Glutamatergic neuron (in vitro differentiated cells): ENCODE measurements at regions not wholly inside any gene's neighbourhood (a gene's known extent, or its start where the extent isn't known, plus 50 kb on each side); places are given as distances from the start of the nearest gene placed in this dataset.
A peak's percentile ranks its signal among the peaks of the same experiment; 100 is the strongest.

ENCODE experiments used
- DNase-seq: peaks from one replicate; pipeline ENCODE4 v3.0.0; 2022
- H3K27ac Mint-ChIP-seq: one replicate; pipeline ENCODE4 v1.8.0; 2020; ENCODE audit warnings: mild to moderate bottlenecking, mixed read lengths, inconsistent platforms; ENCODE audit not compliant: unreplicated experiment
- H3K27me3 Mint-ChIP-seq: one replicate; pipeline ENCODE4 v1.8.0; 2020; ENCODE audit warnings: mild to moderate bottlenecking, moderate library complexity, mixed read lengths, inconsistent platforms; ENCODE audit not compliant: unreplicated experiment
- H3K36me3 Mint-ChIP-seq: one replicate; pipeline ENCODE4 v1.8.0; 2020; ENCODE audit warnings: mild to moderate bottlenecking, mixed read lengths, inconsistent platforms; ENCODE audit not compliant: unreplicated experiment
- H3K4me1 Mint-ChIP-seq: one replicate; pipeline ENCODE4 v1.8.0; 2020; ENCODE audit warnings: mild to moderate bottlenecking, low read depth, mixed read lengths, inconsistent platforms; ENCODE audit not compliant: unreplicated experiment
- H3K4me3 Mint-ChIP-seq: one replicate; pipeline ENCODE4 v1.8.0; 2020; ENCODE audit warnings: mild to moderate bottlenecking, mixed read lengths, inconsistent platforms; ENCODE audit not compliant: unreplicated experiment
- H3K9me3 Mint-ChIP-seq: one replicate; pipeline ENCODE4 v1.8.0; 2020; ENCODE audit warnings: mild to moderate bottlenecking, moderate library complexity, mixed read lengths, inconsistent platforms; ENCODE audit not compliant: unreplicated experiment
- TF ChIP-seq, protein P1 (sequence below): fragments of 200-600 bp; sonication (generic); IDR thresholded peaks from one replicate; pipeline ENCODE4 v1.5.0; 2021; ENCODE audit not compliant: partially characterized antibody, unreplicated experiment

DNA sequence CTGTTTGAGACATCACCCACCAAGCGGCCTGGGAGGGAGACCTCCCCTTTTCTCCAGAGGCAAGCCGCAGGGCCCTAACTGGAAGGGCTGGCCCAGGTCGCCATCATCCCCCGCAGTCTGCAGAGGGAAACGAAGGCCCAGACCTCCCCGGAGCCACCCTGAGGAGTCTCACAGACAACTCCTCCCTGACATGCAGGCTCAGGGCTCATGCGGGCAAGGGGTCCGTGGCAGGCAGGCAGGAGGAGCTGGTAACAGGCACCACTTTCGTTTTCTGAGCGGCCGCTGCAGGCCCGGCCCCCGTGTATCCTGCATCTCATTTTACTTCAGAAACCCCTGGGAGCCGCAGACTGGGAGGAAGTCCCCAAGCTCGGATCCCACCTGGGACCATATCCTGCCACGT, 192.0 kb upstream of the PPP1R26 start:
- DNase-seq, result peak; percentile 15
- H3K27ac Mint-ChIP-seq, result no peak overlapping the region
- H3K36me3 Mint-ChIP-seq, result no peaks in the 10 kb centered on the region
- peaks cover 8% of the 10 kb centered on the region for H3K9me3 Mint-ChIP-seq
- TF ChIP-seq, protein P1, sequence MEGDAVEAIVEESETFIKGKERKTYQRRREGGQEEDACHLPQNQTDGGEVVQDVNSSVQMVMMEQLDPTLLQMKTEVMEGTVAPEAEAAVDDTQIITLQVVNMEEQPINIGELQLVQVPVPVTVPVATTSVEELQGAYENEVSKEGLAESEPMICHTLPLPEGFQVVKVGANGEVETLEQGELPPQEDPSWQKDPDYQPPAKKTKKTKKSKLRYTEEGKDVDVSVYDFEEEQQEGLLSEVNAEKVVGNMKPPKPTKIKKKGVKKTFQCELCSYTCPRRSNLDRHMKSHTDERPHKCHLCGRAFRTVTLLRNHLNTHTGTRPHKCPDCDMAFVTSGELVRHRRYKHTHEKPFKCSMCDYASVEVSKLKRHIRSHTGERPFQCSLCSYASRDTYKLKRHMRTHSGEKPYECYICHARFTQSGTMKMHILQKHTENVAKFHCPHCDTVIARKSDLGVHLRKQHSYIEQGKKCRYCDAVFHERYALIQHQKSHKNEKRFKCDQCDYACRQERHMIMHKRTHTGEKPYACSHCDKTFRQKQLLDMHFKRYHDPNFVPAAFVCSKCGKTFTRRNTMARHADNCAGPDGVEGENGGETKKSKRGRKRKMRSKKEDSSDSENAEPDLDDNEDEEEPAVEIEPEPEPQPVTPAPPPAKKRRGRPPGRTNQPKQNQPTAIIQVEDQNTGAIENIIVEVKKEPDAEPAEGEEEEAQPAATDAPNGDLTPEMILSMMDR, result no peak
- H3K4me1 Mint-ChIP-seq, result peaks cover 31% of the 10 kb centered on the region
- H3K27me3 Mint-ChIP-seq, result peaks cover 10% of the 10 kb centered on the region
- peak overlapping the region; percentile 4 for H3K4me3 Mint-ChIP-seq

DNA sequence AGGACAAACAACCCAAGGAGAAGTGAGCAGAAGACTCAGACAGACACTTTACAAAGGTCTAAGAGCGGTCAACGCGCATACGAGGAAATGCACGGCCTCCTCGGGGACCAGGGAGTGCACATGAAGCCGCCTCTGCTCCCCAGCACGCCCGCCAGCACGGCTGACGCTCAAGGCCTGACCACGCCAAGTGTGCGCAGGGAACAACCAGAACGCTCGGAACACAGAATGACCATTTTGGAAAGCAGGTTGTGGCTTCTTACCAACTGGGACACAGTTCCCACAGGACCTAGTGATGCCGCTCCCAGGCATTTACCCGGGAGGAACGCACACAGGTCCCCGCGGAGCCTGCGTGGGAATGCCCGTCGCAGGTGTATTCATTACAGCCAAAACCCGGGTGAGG, 191.5 kb upstream of the PPP1R26 start:
- peak; percentile 9 for DNase-seq
- H3K9me3 Mint-ChIP-seq, result peaks cover 8% of the 10 kb centered on the region
- no peak overlapping the region for H3K27ac Mint-ChIP-seq
- TF ChIP-seq, protein P1, result no peak
- H3K4me3 Mint-ChIP-seq, result no peak overlapping the region
- H3K4me1 Mint-ChIP-seq, result peaks cover 31% of the 10 kb centered on the region
- no peaks in the 10 kb centered on the region for H3K36me3 Mint-ChIP-seq
- H3K27me3 Mint-ChIP-seq, result peaks cover 10% of the 10 kb centered on the region

DNA sequence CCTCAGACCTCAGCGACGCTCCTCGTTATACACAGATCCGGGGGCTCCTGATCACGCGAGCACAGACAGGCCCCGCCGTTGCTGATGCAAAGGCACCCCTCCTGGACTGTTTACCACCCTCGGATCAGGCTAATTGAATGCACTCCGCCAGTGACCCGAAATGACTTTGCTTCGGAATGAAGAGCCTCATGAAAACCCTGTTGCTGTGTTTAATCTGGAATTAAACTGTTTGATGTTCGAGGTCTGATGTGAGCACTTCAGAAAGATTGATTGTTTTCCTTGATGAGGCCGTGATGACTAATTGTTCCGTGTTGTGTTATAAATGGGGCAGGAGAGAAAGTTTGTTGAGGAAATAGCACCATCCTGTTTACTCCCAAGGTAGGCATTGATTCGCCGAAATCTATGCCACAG, 190.5 kb upstream of the PPP1R26 start:
- no peak overlapping the region for H3K27ac Mint-ChIP-seq
- peaks cover 10% of the 10 kb centered on the region for H3K27me3 Mint-ChIP-seq

DNA sequence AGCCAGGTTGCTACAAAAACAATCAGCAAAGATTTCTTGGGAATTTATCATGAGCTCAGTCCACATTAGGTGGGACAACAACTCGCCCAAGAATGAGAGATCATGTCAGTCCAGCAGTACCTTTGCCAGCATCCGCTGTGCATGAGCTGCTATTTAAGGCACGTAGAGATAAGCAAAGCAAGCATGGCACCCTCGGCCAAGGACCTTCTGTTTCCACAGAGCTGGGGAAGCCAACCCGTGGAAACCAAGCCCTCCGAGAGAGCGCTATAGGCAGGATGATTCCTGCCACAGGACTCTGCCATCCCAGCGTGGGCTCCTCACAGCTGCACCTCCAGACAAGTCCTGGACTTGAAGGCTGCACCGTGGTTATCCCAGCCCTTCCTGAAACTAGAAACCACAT, 189.5 kb upstream of the PPP1R26 start:
- H3K36me3 Mint-ChIP-seq, result no peaks in the 10 kb centered on the region
- H3K27me3 Mint-ChIP-seq, result peaks cover 7% of the 10 kb centered on the region
- TF ChIP-seq, protein P1, result no peak
- DNase-seq, result no peak
- no peak overlapping the region for H3K4me3 Mint-ChIP-seq
- peaks cover 23% of the 10 kb centered on the region for H3K4me1 Mint-ChIP-seq
- H3K27ac Mint-ChIP-seq, result no peak overlapping the region
- peaks cover 5% of the 10 kb centered on the region for H3K9me3 Mint-ChIP-seq

More for the DNA sequence above, 190.5 kb upstream of the PPP1R26 start:
- Mint-ChIP-seq H3K36me3 (no peaks in the 10 kb centered on the region), H3K4me3 (no peak overlapping the region), H3K9me3 (peaks cover 7% of the 10 kb centered on the region), H3K4me1 (peaks cover 26% of the 10 kb centered on the region)
- TF ChIP-seq, protein P1, result no peak
- DNase-seq, result no peak

DNA sequence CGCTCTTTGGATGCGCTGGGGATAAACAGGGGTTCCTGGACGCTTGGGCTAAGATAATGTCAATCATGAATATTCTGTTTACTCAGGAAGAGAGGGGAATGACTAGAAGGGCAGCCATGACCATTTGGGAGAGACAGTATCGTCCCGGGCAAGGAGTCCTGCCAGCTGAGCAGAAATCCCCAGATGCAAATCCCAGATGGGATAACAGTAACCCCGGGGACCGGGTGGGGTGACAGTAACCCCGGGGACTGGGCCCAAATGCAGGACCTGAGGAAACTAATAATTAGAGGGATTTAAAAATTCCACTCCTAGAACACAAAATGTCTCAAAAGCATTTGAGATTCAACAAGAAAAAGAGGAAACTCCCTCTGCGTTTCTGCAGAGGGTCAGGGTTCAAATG, 189.0 kb upstream of the PPP1R26 start:
- no peak overlapping the region for H3K4me3 Mint-ChIP-seq
- H3K27me3 Mint-ChIP-seq, result peaks cover 7% of the 10 kb centered on the region
- H3K4me1 Mint-ChIP-seq, result peaks cover 23% of the 10 kb centered on the region
- TF ChIP-seq, protein P1, result no peak
- no peaks in the 10 kb centered on the region for H3K36me3 Mint-ChIP-seq
- DNase-seq, result no peak
- H3K9me3 Mint-ChIP-seq, result peaks cover 5% of the 10 kb centered on the region
- H3K27ac Mint-ChIP-seq, result peak overlapping the region; percentile 15
